MCF 10A (cell line): ENCODE measurements at regions not wholly inside any gene's neighbourhood (a gene's known extent, or its start where the extent isn't known, plus 50 kb on each side); places are given as distances from the start of the nearest gene placed in this dataset.

Source experiments
- BruUV-seq: library from RNA; stranded (reverse); fragments of 400-500 nt; replicated peaks from 2 replicates; lab custom pipeline; 2021; lab: Mats Ljungman, UMichigan
- CTCF ChIA-PET: fragments of 300-600 bp; sonication (Branson Sonifier 250); formaldehyde crosslinking; extraction: SDS; loops from one replicate; lab custom pipeline; 2021; ENCODE audit warnings: antibody characterized with exemption, inconsistent platforms; lab: Yijun Ruan, JAX
- POLR2A ChIA-PET: fragments of 300-600, 350-650 bp; sonication (Branson Sonifier 250); formaldehyde crosslinking; extraction: SDS; loops from one replicate; lab custom pipeline; 2020; ENCODE audit warnings: antibody characterized with exemption, inconsistent platforms; lab: Yijun Ruan, JAX
- DNase-seq: peaks from one replicate; pipeline ENCODE4 v3.0.0-alpha.2; 2018; ENCODE audit not compliant: unreplicated experiment
- H3K27ac Mint-ChIP-seq: one replicate; pipeline ENCODE4 v1.8.0; 2022; ENCODE audit warnings: mild to moderate bottlenecking, low read depth, mixed read lengths; ENCODE audit not compliant: unreplicated experiment
- H3K27me3 Mint-ChIP-seq: one replicate; pipeline ENCODE4 v1.8.0; 2022; ENCODE audit warnings: mixed read lengths; ENCODE audit not compliant: insufficient read depth, unreplicated experiment
- H3K36me3 Mint-ChIP-seq: one replicate; pipeline ENCODE4 v1.8.0; 2022; ENCODE audit warnings: mild to moderate bottlenecking, moderate library complexity, mixed read lengths; ENCODE audit not compliant: insufficient read depth, unreplicated experiment
- H3K4me1 Mint-ChIP-seq: one replicate; pipeline ENCODE4 v1.8.0; 2022; ENCODE audit warnings: mixed read lengths; ENCODE audit not compliant: insufficient read depth, unreplicated experiment
- H3K4me3 Mint-ChIP-seq: one replicate; pipeline ENCODE4 v1.8.0; 2022; ENCODE audit warnings: mild to moderate bottlenecking, moderate library complexity, mixed read lengths; ENCODE audit not compliant: unreplicated experiment
- H3K9me3 Mint-ChIP-seq: one replicate; pipeline ENCODE4 v1.8.0; 2022; ENCODE audit warnings: mixed read lengths; ENCODE audit not compliant: unreplicated experiment
- intact Hi-C: fragments of 100-400 bp; cut with micrococcal nuclease; formaldehyde crosslinking; loops from 2 replicates; pipeline ENCODE4 v1.14.1; 2022
- TF ChIP-seq, protein P1 (sequence below): fragments of 200-600 bp; IDR thresholded peaks from one replicate; pipeline ENCODE4 v1.8.0; 2022; ENCODE audit warnings: antibody characterized with exemption, mild to moderate bottlenecking; ENCODE audit not compliant: unreplicated experiment

DNA sequence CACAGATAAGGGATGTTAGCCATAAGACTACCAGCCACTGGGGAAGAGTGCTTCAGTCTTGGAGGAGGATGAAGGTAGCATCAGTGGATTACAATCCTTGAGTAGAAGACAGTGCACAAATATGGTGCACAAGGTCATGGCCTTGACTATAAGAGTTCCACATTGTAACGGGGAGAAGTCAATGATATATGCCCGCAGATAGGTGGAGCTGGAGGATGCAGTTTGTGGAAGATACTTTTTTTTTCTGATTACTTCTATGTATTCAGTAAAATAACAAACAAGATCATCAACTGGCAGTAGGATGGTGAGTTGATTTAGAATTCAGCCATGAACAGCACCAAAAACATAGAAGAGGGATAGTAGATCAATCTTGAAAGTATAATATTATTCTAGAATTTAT, 926.8 kb upstream of the MIR17HG start:
- H3K27me3 Mint-ChIP-seq: no peaks in the 10 kb centered on the region
- BruUV-seq: no TSS peak
- H3K4me1 Mint-ChIP-seq: peaks cover 16% of the 10 kb centered on the region
- no peak overlapping the region for H3K4me3 Mint-ChIP-seq
- POLR2A ChIA-PET: interaction anchor here (0.6 kb wide), 2 partner anchors 36 to 61 kb away, joined by 3 to 4 read pairs; no protein-coding TSS in a partner anchor
- H3K27ac Mint-ChIP-seq: no peak overlapping the region
- H3K9me3 Mint-ChIP-seq: no peaks in the 10 kb centered on the region
- no peaks in the 10 kb centered on the region for H3K36me3 Mint-ChIP-seq
- CTCF ChIA-PET: interaction anchor here (1.0 kb wide), 1 partner anchor 11 kb away, joined by 4 read pairs; no protein-coding TSS in a partner anchor
- intact Hi-C loops: no loop called here
- TF ChIP-seq, protein P1, sequence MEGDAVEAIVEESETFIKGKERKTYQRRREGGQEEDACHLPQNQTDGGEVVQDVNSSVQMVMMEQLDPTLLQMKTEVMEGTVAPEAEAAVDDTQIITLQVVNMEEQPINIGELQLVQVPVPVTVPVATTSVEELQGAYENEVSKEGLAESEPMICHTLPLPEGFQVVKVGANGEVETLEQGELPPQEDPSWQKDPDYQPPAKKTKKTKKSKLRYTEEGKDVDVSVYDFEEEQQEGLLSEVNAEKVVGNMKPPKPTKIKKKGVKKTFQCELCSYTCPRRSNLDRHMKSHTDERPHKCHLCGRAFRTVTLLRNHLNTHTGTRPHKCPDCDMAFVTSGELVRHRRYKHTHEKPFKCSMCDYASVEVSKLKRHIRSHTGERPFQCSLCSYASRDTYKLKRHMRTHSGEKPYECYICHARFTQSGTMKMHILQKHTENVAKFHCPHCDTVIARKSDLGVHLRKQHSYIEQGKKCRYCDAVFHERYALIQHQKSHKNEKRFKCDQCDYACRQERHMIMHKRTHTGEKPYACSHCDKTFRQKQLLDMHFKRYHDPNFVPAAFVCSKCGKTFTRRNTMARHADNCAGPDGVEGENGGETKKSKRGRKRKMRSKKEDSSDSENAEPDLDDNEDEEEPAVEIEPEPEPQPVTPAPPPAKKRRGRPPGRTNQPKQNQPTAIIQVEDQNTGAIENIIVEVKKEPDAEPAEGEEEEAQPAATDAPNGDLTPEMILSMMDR: no peak
- DNase-seq: no peak

GRCh38 chr13:90427322-90428272, 919.9 kb upstream of the MIR17HG start:
- intact Hi-C loops: no loop called here
- no peak overlapping the region for H3K4me3 Mint-ChIP-seq
- BruUV-seq: no TSS peak
- TF ChIP-seq, protein P1: no peak
- H3K27ac Mint-ChIP-seq: no peak overlapping the region
- no peak for DNase-seq
- CTCF ChIA-PET: interaction anchor here (0.5 kb wide), 1 partner anchor 516 kb away, joined by 3 read pairs; no protein-coding TSS in a partner anchor
- POLR2A ChIA-PET: no interaction called here
- H3K27me3 Mint-ChIP-seq: no peaks in the 10 kb centered on the region
- H3K4me1 Mint-ChIP-seq: no peaks in the 10 kb centered on the region
- H3K9me3 Mint-ChIP-seq: no peaks in the 10 kb centered on the region
- H3K36me3 Mint-ChIP-seq: no peaks in the 10 kb centered on the region

- Mint-ChIP-seq H3K4me3 (no peak overlapping the region), H3K27ac (no peak overlapping the region), H3K36me3 (no peaks in the 10 kb centered on the region), H3K27me3 (no peaks in the 10 kb centered on the region), H3K4me1 (no peaks in the 10 kb centered on the region), H3K9me3 (no peaks in the 10 kb centered on the region)
- BruUV-seq: no TSS peak
- POLR2A ChIA-PET: no interaction called here
- DNase-seq: no peak
- TF ChIP-seq, protein P1: no peak
- CTCF ChIA-PET: interaction anchor here (0.5 kb wide), 2 partner anchors 341 to 515 kb away, joined by 3 read pairs; no protein-coding TSS in a partner anchor
- intact Hi-C loops: no loop called here
Measured at GRCh38 chr13:90428522-90429210, 918.8 kb upstream of the MIR17HG start.

GRCh38 chr13:90430127-90430526, 917.4 kb upstream of the MIR17HG start:
- CTCF ChIA-PET: no interaction called here
- Mint-ChIP-seq H3K36me3 (no peaks in the 10 kb centered on the region), H3K27ac (no peak overlapping the region), H3K4me1 (no peaks in the 10 kb centered on the region), H3K27me3 (no peaks in the 10 kb centered on the region), H3K4me3 (no peak overlapping the region), H3K9me3 (no peaks in the 10 kb centered on the region)
- POLR2A ChIA-PET: no interaction called here
- DNase-seq: no peak
- no TSS peak for BruUV-seq
- intact Hi-C loops: no loop called here
- TF ChIP-seq, protein P1: no peak
